ENCODE measurements at regions not wholly inside any gene's neighbourhood (a gene's known extent, or its start where the extent isn't known, plus 50 kb on each side); places are given as distances from the start of the nearest gene placed in this dataset.

DNA sequence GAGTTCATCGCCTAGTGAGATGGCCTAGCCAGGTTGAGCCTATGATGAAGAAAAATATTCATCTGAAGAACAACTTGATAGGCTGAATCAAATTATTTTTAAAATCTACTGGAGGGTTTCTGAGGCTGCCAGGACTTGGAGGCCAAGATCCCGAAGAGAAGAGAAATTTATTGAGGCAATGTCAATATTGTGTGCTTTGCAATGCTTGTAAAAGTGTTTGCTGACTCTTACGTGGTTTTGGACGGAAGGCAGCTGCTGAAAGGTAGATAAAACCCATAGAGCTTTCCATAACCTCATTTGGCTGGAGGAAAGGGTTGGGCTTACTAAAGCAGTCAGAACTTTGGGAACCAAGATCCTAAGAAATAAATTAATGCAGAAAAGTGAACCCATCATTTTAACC lies 361.0 kb upstream of the IL12A start:
- DNase-seq, result peak in 1 of 3 experiments; percentile 16

GRCh38 chr3:159629329-159630084 lies 359.1 kb upstream of the IL12A start:
- peak in 1 of 3 experiments; percentile 10 for DNase-seq

DNA sequence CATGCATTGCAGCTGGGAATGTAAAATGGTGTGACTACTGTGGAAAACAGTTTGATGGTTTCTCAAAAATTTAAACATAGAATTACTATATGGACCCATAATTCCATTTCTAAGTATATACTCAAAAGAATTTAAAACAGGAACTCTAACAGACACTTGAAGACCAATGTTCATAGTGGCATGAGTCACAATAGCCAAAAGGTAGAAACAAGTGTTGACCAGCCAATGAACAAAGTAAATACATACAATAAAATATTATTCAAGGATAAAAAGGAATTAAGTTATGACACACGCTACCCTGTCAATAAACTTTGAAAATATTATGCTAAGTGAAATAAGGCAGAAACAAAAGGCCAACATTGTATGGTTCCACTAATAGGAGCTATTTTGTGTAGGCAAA lies 357.4 kb upstream of the IL12A start:
- no peak for DNase-seq

GRCh38 chr3:159632128-159632527 lies 356.5 kb upstream of the IL12A start:
- no peak for DNase-seq

- DNase-seq, result no peak
These were observed 355.8 kb upstream of the IL12A start for GRCh38 chr3:159632851-159633250.

GRCh38 chr3:159634483-159634882 lies 354.2 kb upstream of the IL12A start:
- DNase-seq, result peak; percentile 66 to 90 (median 69)

- peak in 1 of 3 experiments; percentile 42 for DNase-seq
These were observed 353.5 kb upstream of the IL12A start for GRCh38 chr3:159635047-159635641.

GRCh38 chr3:159637883-159638542 lies 350.6 kb upstream of the IL12A start:
- peak in 2 of 3 experiments; percentile 8 to 45 for DNase-seq

- no peak for DNase-seq
These were observed 348.4 kb upstream of the IL12A start for GRCh38 chr3:159640225-159640624.

DNA sequence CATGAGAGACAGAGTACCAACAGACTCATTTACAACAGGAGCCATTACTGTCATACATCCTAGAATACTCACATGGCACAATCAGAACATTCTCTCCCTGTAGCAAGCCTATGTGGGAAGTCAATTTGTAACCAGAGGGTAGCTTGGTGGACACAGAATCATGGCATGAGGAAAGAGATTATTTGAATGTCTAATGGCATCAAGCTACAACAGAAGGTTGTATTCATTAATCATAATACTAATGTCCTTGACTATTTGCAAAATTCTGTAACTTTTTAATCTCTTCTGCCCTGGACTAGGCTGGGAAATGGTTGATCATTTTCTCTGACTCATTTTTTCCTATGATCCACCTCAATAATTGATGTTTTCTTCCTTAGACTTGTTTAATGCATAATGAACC lies 345.2 kb upstream of the IL12A start:
- DNase-seq, result no peak

- no peak for DNase-seq
These were observed 342.8 kb upstream of the IL12A start for GRCh38 chr3:159645874-159646273.

- DNase-seq, result no peak
These were observed 338.7 kb upstream of the IL12A start for GRCh38 chr3:159649951-159650350.

- DNase-seq, result no peak
These were observed 337.9 kb upstream of the IL12A start for GRCh38 chr3:159650726-159651125.

DNA sequence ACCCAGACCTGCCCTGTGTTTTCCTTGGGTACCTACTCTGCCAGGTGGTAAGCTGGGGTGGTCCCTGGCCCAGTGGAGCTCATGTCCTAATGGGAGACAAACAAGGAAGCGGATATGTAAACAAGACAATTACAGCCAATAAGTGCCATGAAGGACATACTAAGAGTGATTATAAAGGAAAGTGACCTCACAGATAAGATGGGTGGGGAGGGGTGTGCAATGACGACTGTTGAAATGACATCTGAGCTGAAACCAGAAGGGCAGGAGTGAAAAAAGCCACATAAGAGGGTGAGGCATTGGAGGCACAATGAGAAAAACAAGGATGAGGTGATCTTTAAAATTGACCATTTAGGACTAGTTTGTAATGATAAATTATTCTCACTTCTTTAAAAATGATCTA lies 336.2 kb upstream of the IL12A start:
- peak in 2 of 3 experiments; percentile 11 to 63 for DNase-seq

- DNase-seq, result no peak
These were observed 334.2 kb upstream of the IL12A start for GRCh38 chr3:159654183-159655134.

GRCh38 chr3:159655202-159655601 lies 333.4 kb upstream of the IL12A start:
- DNase-seq, result no peak

DNA sequence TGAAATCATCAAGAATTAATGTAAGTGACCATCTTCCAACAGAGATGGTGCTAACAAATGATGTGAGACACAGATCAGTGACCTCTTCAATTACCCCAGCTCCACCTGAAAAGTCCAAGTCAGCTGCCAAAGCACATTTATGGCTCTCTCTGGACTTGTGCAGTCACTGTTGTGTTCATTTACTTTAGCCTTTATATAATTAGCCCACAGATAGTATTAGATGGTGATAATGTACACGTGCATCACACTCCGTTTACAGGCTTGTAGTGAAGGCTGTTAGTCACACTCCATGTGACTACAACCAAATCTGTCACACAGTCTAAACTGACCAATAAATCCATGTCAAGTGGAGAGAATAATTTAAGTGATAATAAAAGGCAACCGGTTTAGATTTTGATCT lies 331.5 kb upstream of the IL12A start:
- peak in 1 of 3 experiments; percentile 28 for DNase-seq

DNA sequence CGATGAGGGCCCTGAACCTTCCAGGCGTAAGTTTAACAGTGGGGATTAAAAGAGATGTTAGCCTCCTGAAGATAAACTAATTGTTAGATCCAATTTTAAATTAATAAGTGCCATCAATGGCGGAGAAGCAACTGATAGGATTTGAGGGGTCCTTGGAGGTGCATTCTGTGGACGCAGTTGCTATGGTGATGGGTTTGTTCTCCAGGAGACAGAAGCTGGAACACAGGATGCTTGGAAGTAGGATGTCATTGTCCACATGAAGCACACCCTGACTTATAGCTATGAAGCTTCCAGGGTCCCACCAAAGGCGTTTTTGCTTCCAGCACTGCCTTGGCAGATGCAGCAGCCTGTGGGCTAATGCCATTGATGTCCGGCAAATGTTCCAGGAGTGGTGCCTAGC lies 331.0 kb upstream of the IL12A start:
- no peak for DNase-seq

GRCh38 chr3:159660326-159660725 lies 328.3 kb upstream of the IL12A start:
- DNase-seq, result no peak

- DNase-seq, result no peak
These were observed 327.7 kb upstream of the IL12A start for GRCh38 chr3:159660901-159661300.

DNA sequence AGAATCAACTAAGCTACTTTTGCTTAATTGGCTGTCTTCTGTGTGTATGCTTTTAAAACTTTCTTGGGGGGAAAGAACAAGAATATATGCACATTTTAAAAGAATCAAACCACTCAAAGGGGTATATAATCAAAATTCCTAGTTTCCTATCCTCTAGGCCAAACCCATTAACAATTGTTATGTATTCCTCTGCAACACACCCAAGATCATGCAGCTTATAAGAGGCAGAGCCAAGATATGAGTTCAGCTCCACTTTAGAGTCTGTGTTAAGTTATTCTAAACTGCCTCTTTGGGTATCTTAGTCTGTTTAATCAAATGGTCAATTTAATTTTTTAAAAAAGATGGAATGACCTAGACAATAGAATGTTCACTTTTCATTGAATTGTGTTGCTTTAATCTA lies 326.1 kb upstream of the IL12A start:
- DNase-seq, result no peak

DNA sequence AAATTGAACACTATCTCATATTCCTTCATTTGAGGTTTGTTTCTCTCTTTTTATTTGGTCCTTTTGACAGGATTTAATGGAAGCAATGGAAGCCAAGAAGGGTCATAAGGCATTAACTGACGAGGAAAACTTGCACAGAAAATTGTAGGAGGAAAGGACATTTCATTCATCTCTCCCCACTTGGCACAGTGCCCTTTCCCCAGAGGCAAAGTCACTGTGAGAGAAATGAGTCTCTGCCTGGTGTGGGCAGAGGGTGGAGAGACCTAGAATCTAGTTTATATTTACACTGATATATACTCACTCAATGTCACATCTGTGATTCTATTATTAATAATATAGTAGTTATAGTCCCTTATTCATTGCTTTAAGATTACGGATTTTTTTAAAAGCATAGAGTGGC lies 324.6 kb upstream of the IL12A start:
- DNase-seq, result peak in 2 of 3 experiments; percentile 15 to 74

- DNase-seq, result no peak
These were observed 324.0 kb upstream of the IL12A start for GRCh38 chr3:159664653-159665052.

Measured in NCI-H1417 (cell line).